NCI-H526 (cell line): ENCODE measurements at regions not wholly inside any gene's neighbourhood (a gene's known extent, or its start where the extent isn't known, plus 50 kb on each side); places are given as distances from the start of the nearest gene placed in this dataset.
"Not testable (repeated sequence)": the region's sequence is repeated elsewhere in the genome, so short reads cannot be mapped to it uniquely, and the experiment has no call there.

Source experiments
- DNase-seq, 2 experiments: peaks; one replicate each; lab custom pipeline; 2025; lab: John Stamatoyannopoulos, UW

DNA sequence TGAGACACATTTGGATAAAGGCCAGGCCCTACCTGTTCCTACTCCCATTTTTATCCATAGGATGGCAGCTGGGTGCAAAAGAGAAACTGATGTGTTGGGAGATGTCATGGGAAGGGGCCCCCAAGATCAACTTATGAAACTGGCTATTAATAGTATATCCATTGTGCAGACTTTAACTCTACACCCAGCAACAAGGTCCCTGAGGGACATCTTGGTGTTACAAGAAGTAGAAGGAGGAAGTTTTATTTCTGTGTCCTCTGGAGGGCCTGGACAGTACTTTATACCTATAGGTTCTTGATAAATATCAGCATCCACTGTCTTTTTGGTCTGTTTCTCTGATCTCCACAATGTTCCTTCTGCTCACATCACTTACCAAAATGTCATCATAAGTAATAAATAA is 84.6 kb downstream of the BTG1 start:
- DNase-seq, result no peak

DNA sequence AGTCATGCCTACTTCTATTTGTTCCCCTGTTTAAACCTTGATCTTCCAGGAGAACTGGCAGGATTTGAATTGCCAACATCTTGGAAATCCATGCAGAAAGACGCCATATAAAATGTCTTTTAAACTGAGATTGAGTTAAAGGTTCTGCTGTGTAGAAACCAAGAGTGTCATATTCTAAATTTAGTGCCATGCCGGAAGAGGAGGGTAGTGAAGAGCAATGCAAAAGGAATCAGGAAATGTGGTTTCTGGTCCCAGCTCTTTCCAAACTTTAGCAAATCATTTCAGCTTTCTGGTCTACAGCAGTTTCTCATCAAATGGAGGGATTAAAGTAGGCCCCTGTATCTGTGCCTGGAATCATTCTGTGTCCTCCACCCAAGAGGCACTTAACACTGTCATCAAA is 85.7 kb downstream of the BTG1 start:
- DNase-seq, result no peak

GRCh38 chr12:92058664-92059063 is 87.0 kb downstream of the BTG1 start:
- DNase-seq, result no peak

GRCh38 chr12:92056756-92057155 is 88.9 kb downstream of the BTG1 start:
- not testable (repeated sequence) for DNase-seq

- DNase-seq, result no peak
Measured at GRCh38 chr12:92056290-92056689, 89.4 kb downstream of the BTG1 start.

DNA sequence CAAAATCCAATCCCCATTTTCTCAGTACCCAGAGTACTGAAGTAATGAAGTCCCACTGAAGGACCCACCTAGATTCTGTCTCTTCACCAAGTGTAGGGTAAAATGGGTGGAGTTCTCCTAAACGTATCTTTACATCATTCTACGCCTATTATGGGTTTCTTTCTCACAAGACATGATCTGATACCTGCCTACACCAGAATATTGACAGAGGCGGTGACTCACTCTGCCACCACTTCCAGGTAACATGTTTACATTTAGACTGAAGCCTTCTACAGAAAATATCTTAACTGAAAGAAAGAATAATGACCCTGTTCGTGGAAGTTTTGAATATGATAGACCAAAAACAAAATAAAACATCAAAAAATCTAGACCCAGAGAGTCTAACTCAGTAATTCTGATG is 89.8 kb downstream of the BTG1 start:
- no peak for DNase-seq

GRCh38 chr12:92051441-92051840 is 94.2 kb downstream of the BTG1 start:
- no peak for DNase-seq

- DNase-seq, result no peak
Measured at GRCh38 chr12:92049403-92049802, 96.2 kb downstream of the BTG1 start.

- DNase-seq, result no peak
Measured at GRCh38 chr12:92047393-92047826, 98.2 kb downstream of the BTG1 start.

DNA sequence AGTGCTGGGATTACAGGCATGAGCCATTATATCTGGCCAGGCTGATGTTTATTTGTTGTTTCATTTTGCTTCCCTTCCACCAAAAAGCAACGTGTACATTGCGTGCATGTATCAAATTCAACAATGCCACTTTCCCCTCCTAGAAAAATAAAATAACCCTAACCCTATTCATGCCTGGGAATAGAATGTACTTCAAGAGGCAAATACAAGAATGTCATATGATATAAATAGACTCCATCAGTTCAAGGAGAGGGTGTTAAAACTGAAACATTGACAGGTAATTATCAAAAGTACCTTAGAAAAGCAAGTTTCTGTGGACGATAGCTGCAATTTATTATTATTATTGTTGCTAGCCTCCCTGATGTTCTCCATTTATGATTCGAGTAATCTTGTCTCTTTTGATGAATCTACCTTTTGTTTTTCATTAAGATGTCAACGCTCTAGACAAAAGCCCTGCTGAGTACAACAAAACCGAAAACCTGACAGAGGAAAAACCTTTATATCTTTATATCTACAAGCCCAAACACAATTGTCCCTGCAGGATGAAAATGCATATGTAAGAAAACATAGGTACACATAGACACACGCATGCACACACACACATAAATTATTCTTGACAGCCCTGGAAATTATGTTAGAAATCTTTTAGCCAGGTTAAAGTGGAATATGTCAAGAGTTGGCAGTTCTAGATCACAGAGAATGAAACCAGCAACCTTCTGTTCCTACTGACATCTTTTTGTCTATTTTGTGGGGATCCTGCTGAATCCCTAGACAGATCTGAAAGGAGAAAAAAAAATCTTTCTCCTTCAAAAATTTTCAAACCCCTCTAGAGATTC is 98.9 kb downstream of the BTG1 start:
- DNase-seq, result no peak

DNA sequence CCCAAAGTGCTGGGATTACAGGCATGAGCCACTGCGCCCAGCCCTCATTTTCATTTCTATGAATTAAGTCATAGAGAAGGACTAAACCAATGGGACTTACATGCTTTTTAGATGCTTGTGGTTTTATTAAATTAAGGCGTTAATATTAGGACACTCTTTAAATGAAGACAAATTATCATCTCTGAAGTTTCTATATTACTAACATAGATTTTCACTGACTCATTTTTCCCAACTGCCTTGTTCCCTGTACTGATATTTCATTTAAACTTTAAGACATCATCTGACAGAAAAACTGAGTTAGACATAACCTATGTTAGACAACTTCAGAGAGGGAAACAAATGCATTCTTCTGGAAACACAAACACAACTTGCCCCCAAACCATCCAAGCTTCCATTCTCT is 99.8 kb downstream of the BTG1 start:
- no peak for DNase-seq

DNA sequence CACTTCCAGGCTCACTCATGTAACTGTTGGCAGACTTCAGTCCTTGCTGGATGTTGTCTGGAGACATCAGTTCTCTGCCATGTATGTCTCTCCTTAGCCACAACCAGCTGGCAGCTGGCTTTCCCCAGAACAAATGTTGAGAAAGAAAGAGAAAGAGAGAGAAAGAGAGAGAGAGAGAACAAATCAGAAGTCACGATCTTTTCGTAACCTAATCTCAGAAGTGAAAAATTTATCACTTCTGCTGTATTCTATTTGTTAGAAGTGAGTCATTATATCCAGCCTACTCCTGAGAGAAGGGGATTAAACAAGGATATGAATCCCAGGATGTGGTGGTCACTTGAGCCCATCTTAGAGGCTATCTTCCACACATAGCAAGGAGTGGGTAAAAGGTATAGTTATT is 101.2 kb downstream of the BTG1 start:
- DNase-seq, result no peak

- DNase-seq, result no peak
Measured at GRCh38 chr12:92042791-92043531, 102.7 kb downstream of the BTG1 start.

DNA sequence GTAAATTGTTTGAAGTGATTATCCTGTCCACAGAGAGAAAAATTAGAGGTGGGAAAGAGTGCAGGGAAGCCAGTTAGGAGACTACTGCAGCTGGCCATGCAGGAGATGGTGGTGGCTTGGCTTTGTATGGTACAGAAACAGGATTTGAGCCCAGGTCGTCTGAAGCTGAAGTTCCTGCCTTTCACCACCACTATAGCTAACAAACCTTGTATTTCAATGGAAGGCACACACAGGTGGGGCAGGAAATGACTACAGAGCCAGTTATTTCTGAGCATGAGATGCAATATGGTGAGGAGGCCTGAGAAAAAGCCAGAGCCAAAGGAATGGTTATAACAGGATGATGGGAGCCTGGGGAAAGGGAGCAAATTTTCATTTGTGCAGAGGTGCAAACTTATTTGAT is 103.9 kb downstream of the BTG1 start:
- no peak for DNase-seq

DNA sequence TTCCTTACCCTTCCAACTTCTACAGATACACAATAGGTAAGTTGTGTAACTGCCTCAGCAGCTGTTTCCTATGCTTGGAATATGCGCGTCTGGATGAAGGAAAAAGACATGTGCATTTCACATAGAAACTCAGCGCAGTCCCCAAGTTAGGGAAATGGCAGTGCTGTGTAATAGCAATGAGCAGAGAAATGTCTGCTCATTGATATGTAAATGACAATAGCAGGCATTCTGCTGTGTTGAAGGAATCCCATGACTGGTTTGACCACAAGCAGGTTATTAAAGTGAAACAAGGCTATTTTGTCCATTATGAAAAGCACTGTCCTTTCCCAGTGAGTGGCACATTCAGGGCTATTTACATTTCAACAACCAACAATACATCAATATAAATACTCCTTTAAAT is 106.6 kb downstream of the BTG1 start:
- DNase-seq, result peak; percentile 72 to 86

- no peak for DNase-seq
Measured at GRCh38 chr12:92038476-92038875, 107.2 kb downstream of the BTG1 start.

DNA sequence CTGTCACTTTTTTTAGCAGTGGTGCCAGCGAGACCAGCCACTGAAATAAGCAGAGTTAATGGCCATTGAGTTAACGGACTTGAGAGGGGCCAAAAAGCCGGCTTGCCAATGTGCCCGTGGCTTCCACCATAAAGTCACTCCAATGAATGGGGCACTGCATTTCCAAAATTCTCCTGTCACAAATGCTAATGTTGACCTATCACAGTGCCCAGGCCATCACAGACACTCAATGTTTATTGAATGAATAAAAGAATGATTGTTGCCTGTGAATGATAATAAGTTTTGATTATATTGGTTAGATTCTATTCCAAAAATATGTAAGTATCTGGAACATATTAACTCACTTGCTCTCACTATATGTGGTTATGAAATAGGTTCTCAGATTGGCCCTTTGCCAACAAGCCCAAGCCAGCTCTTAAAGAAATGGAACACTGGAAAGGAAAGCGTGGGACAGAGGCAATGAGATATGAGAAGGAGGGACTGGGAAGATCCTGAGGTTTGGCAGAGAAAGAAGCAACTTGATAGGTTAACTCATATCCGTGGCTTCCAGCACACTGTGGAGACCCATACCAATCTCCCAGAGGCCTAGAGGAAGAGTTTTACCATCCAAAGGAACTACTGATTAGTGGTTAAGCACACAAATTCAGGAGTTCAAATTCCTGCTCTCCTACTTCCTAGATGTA is 108.7 kb downstream of the BTG1 start:
- no peak for DNase-seq

- no peak for DNase-seq
Measured at GRCh38 chr12:92036061-92036620, 109.5 kb downstream of the BTG1 start.

DNA sequence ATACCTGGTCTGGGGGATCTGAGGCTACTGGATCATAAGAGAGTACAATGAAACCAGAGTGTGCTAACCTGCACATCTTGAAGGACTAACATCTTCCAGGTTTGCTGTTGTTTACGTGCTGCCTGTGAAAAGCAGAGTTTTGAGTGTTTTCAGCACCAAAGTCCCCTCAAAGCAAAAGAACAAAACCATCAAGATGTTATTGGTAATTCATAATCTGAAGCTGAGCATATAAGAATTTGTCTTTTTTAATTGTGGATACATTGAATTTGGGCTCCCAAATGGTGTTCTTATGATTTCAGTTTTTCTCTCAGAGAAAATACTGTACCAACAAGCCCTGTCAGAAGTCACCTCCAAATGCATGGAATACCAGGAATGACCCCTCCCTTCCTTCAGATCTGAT is 110.2 kb downstream of the BTG1 start:
- DNase-seq, result no peak

DNA sequence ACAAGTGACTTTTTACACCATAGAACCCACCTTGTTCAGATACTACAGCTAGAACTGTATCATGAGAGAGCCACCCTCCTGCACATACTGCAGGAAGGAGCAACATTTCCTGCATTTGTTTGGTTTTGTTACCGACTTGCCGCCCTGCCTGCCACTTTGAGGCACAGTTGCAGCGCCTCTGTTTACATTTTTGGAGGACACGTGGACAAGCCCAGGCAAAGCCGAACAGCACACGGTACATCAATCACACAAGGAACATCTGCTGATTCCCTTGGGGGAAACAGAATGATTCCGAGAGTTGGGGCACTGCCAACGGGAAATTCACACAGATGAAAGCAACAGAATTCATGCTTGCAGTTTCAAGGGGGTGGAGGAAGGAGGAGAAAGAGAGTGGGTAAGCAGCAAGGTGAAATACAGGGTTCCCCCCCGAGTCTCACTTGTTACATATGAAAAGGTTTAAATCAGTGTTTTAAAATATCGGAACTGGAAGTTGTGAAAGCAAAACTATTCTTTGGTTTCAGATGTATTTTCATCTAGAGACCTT is 110.7 kb downstream of the BTG1 start:
- peak; percentile 76 to 82 for DNase-seq

GRCh38 chr12:92034083-92034482 is 111.6 kb downstream of the BTG1 start:
- no peak for DNase-seq

DNA sequence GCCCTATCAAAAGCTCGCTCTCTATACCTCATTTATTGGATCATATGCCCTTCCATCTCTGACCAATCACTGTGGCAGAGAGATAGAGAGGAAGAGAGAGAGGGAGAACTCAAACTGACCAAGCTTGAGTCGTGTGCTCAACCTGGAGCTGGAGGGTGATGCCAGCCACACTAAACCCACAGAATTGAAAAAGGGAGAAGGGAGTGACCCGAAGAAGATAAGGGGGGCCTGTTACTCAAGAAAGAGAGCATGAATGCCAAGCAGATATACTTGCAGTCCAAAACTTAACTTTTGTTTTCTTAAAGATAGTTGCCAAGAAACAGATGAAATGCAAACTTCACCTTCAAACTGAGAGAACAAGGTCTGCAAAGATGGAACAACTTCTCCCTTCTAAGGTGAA is 112.7 kb downstream of the BTG1 start:
- no peak for DNase-seq
